OCI-LY7 (cell line): ENCODE measurements at regions not wholly inside any gene's neighbourhood (a gene's known extent, or its start where the extent isn't known, plus 50 kb on each side); places are given as distances from the start of the nearest gene placed in this dataset.

Experiments used
- BruUV-seq: library from RNA; stranded (reverse); fragments of 400-500 nt; replicated peaks from 2 replicates; lab custom pipeline; 2021; lab: Mats Ljungman, UMichigan
- CTCF ChIA-PET: fragments of 300-600 bp; sonication (Branson Sonifier 250); formaldehyde crosslinking; loops from one replicate; lab custom pipeline; 2022; ENCODE audit warnings: antibody characterized with exemption; ENCODE audit not compliant: unreplicated experiment; lab: Charles Lee
- POLR2A ChIA-PET: fragments of 300-600 bp; sonication (Branson Sonifier 250); formaldehyde crosslinking; loops from one replicate; lab custom pipeline; 2022; ENCODE audit warnings: antibody characterized with exemption; lab: Charles Lee
- DNase-seq: peaks from one replicate; pipeline ENCODE4 v3.0.0-alpha.2; 2015; ENCODE audit warnings: low spot score
- H2AFZ ChIP-seq: fragments of 200-600 bp; sonication (generic), shearing (Covaris generic); 2 replicates; pipeline ENCODE4 v1.6.1; 2014; ENCODE audit warnings: mild to moderate bottlenecking, antibody characterized with exemption, low read length, moderate library complexity
- H3K27ac ChIP-seq: fragments of 200-600 bp; sonication (generic); 2 replicates; pipeline ENCODE4 v1.5.1; 2014; ENCODE audit warnings: mixed run types, low read depth, mild to moderate bottlenecking, moderate library complexity, low read length, inconsistent platforms; ENCODE audit not compliant: poor library complexity, severe bottlenecking
- H3K36me3 ChIP-seq: fragments of 200-600 bp; sonication (generic); 2 replicates; pipeline ENCODE4 v1.6.1; 2014; ENCODE audit warnings: mild to moderate bottlenecking, antibody characterized with exemption, low read length, moderate library complexity, mixed read lengths; ENCODE audit not compliant: insufficient read depth
- H3K4me1 ChIP-seq: fragments of 200-600 bp; sonication (generic); 2 replicates; pipeline ENCODE4 v1.5.1; 2014; ENCODE audit warnings: mild to moderate bottlenecking, low read length; ENCODE audit not compliant: insufficient read depth, poor library complexity, severe bottlenecking
- H3K4me2 ChIP-seq: fragments of 200-600 bp; sonication (generic); 2 replicates; pipeline ENCODE4 v1.6.1; 2014; ENCODE audit warnings: mild to moderate bottlenecking, low read length
- H3K4me3 ChIP-seq: fragments of 200-600 bp; sonication (generic); 2 replicates; pipeline ENCODE4 v1.5.1; 2014; ENCODE audit warnings: mild to moderate bottlenecking, low read depth, low read length; ENCODE audit not compliant: poor library complexity, severe bottlenecking
- H3K79me2 ChIP-seq: fragments of 200-600 bp; sonication (generic); 2 replicates; pipeline ENCODE4 v1.6.1; 2016; ENCODE audit warnings: low read depth, mild to moderate bottlenecking, low read length, moderate library complexity, mixed read lengths; ENCODE audit not compliant: insufficient read depth
- H3K9me2 ChIP-seq: fragments of 200-600 bp; sonication (generic); 2 replicates; pipeline ENCODE4 v1.6.1; 2016; ENCODE audit warnings: mild to moderate bottlenecking, low read length, mixed read lengths; ENCODE audit not compliant: insufficient read depth
- H3K9me3 ChIP-seq: fragments of 200-600 bp; sonication (generic); 2 replicates; pipeline ENCODE4 v1.6.1; 2014; ENCODE audit warnings: mild to moderate bottlenecking, mixed run types, low read length, mixed read lengths
- H4K20me1 ChIP-seq: fragments of 200-600 bp; sonication (generic); 2 replicates; pipeline ENCODE4 v1.6.1; 2014; ENCODE audit warnings: mild to moderate bottlenecking, antibody characterized with exemption, low read length, moderate library complexity, mixed read lengths; ENCODE audit not compliant: insufficient read depth
- CTCF ChIP-seq: fragments of 200-600 bp; sonication (generic); conservative IDR thresholded peaks from 2 replicates; pipeline ENCODE4 v1.5.1; 2014; ENCODE audit warnings: mild to moderate bottlenecking, antibody characterized with exemption, low read length, moderate library complexity, mixed read lengths
- EZH2phosphoT487 ChIP-seq: fragments of 200-600 bp; sonication (generic); IDR thresholded peaks from 2 replicates; pipeline ENCODE4 v1.6.1; 2018; ENCODE audit warnings: low read depth, borderline replicate concordance, mild to moderate bottlenecking, mixed run types, antibody characterized with exemption, low read length, moderate library complexity, mixed read lengths
- intact Hi-C: fragments of 100-400 bp; cut with micrococcal nuclease; formaldehyde crosslinking; loops from one replicate; pipeline ENCODE4 v1.10.0; 2022; ENCODE audit not compliant: unreplicated experiment

GRCh38 chr19:30152510-30153291 is 210.7 kb downstream of the URI1 start:
- Histone ChIP-seq H3K36me3 (no peaks in the 10 kb centered on the region), H4K20me1 (no peaks in the 10 kb centered on the region), H3K27ac (no peak overlapping the region), H3K4me3 (no peak overlapping the region), H3K9me3 (no peaks in the 10 kb centered on the region), H3K79me2 (no peaks in the 10 kb centered on the region), H3K9me2 (no peaks in the 10 kb centered on the region), H3K4me1 (peaks cover 20% of the 10 kb centered on the region), H2AFZ (peak overlapping the region; percentile 88; the same call in 1 of the 2 replicates), H3K4me2 (peak overlapping the region; percentile 68)
- BruUV-seq: no TSS peak
- intact Hi-C loops: no loop called here
- TF ChIP-seq CTCF (no peak), EZH2phosphoT487 (no peak)
- no peak for DNase-seq
- POLR2A ChIA-PET: no interaction called here
- CTCF ChIA-PET: interaction anchor here (0.6 kb wide), 1 partner anchor 27 kb away, joined by 3 read pairs; no protein-coding TSS in a partner anchor

- Histone ChIP-seq H3K4me3 (peak overlapping the region; percentile 30), H3K27ac (no peak overlapping the region), H3K9me3 (no peaks in the 10 kb centered on the region), H3K36me3 (no peaks in the 10 kb centered on the region), H2AFZ (peak overlapping the region; percentile 88), H3K4me2 (peak overlapping the region; percentile 68), H3K79me2 (no peaks in the 10 kb centered on the region), H4K20me1 (no peaks in the 10 kb centered on the region), H3K9me2 (no peaks in the 10 kb centered on the region), H3K4me1 (peaks cover 20% of the 10 kb centered on the region)
- POLR2A ChIA-PET: interaction anchor here (0.6 to 1.1 kb wide), 2 partner anchors 117 to 166 kb away, joined by 3 to 4 read pairs; no protein-coding TSS in a partner anchor
- CTCF ChIA-PET: interaction anchor here (0.5 to 0.6 kb wide), 2 partner anchors 28 to 79 kb away, joined by 3 read pairs; no protein-coding TSS in a partner anchor
- DNase-seq: peak; percentile 60
- BruUV-seq: no TSS peak
- intact Hi-C loops: no loop called here
- TF ChIP-seq CTCF: no peak
- no peak for TF ChIP-seq EZH2phosphoT487
These were observed 211.5 kb downstream of the URI1 start for GRCh38 chr19:30153326-30154210.
